Esophagus squamous epithelium (tissue), 4 donors: ENCODE measurements at regions not wholly inside any gene's neighbourhood (a gene's known extent, or its start where the extent isn't known, plus 50 kb on each side); places are given as distances from the start of the nearest gene placed in this dataset.

Experiments used
- CTCF ChIP-seq, 6 experiments: fragments of 450-650 bp in 4 of 6; fragments of 200-600 bp in 2 of 6; sonication (generic) in 2 of 6; IDR thresholded peaks; one replicate each; pipeline ENCODE4 v1.5.1; 2016 to 2019; ENCODE audit warnings: antibody characterized with exemption in 6 of 6, mild to moderate bottlenecking in 4 of 6, moderate library complexity in 4 of 6
- POLR2A ChIP-seq, 4 donors: fragments of 450-650 bp; IDR thresholded peaks; one replicate each; pipeline ENCODE4 v1.6.1; 2017; ENCODE audit warnings: antibody characterized with exemption in 4 of 4, mild to moderate bottlenecking in 4 of 4, moderate library complexity in 3 of 4

DNA sequence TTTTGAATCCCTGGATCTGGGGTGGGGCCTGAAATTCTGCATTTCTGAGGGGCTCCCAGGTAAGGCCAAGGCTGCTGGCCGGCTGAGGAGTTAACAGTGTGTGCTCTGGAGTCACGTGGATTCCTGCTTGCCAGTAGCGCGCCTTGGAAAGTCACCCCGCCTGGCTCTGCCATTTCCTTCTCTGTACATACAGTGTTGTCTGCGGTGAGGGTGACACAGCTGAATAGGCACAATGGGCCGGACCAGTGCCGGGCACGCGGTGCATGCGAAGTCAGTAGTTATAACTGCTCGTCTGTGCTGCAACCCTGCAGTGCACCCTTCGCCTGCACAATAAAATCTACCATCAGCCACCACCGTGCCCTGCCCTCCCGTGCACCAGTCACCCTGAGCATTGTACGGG is 68.0 kb upstream of the EEPD1 start:
- TF ChIP-seq CTCF (IDR thresholded peaks at IDR 0.05): no peak
- no peak for TF ChIP-seq POLR2A (IDR thresholded peaks at IDR 0.05)
